ENCODE measurements at regions not wholly inside any gene's neighbourhood (a gene's known extent, or its start where the extent isn't known, plus 50 kb on each side); places are given as distances from the start of the nearest gene placed in this dataset.

DNA sequence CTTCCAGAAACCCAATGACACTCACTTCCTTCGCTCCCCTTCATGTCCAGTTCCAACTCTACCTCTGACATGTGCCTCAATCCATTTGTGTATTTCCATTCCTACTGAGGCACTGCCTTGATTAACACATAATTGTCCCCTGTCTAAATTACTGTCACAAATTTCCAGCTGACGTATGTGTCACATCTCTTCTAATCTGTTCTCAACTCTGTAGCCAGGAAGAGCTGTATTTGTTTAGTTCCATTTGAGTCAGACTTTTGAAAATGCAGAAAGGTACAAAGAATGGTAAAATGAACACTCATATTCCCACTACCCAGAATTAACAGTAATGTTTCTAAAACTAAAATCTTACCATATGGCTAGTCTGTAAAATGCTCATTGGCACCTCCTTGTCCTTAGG lies 299.0 kb upstream of the GADL1 start:
- Histone ChIP-seq H3K79me2 (ENCODE audit: control insufficient read depth, insufficient read depth, low read length) (no peaks in the 10 kb centered on the region), H4K20me1 (replicated peaks; ENCODE audit: control insufficient read depth, extremely low read depth, insufficient read depth, low read length) (no peaks in the 10 kb centered on the region), H3K9ac (replicated peaks; ENCODE audit: extremely low read depth, insufficient read depth, low read length) (no peak overlapping the region), H3K9me1 (replicated peaks; ENCODE audit: control insufficient read depth, extremely low read depth, insufficient read depth, low read length) (no peaks in the 10 kb centered on the region), H2AFZ (ENCODE audit: low read depth, low read length) (no peak overlapping the region), H3K4me1 (ENCODE audit: control insufficient read depth, extremely low read depth, insufficient read depth, low read length) (no peaks in the 10 kb centered on the region), H3K4me3 (replicated peaks in 1 of 3; ENCODE audit: insufficient read depth in 1 of 3, low read depth in 1 of 3, low read length in 3 of 3) (no peak overlapping the region), H3K4me2 (ENCODE audit: insufficient read depth, low read length) (no peak overlapping the region), H3K9me3 (replicated peaks; ENCODE audit: control insufficient read depth, insufficient read depth, low read length) (no peaks in the 10 kb centered on the region), H3K36me3 (ENCODE audit: control insufficient read depth in 2 of 2, extremely low read depth in 1 of 2, insufficient read depth in 2 of 2, low read length in 2 of 2) (no peaks in the 10 kb centered on the region), H3K27ac (ENCODE audit: insufficient read depth, low read depth, low read length) (no peak overlapping the region), H3K27me3 (ENCODE audit: control insufficient read depth in 2 of 2, insufficient read depth in 2 of 2, low read length in 2 of 2) (peaks cover 4 to 8% of the 10 kb centered on the region in 2 experiments)
- CTCF ChIA-PET: no interaction called here
- FAIRE-seq (no peak), DNase-seq (ENCODE audit: low read depth, low spot score) (no peak)
- dilution Hi-C loops (cut with MboI; ENCODE audit: extremely low pct_ligation_motif_present, low sequenced_read_pairs) (no loop called here), intact Hi-C loops (cut with micrococcal nuclease) (no loop called here)
- TF ChIP-seq JUN (IDR thresholded peaks at IDR 0.05; ENCODE audit: borderline replicate concordance, insufficient read depth, insufficient read length, low read depth): no peak
- TF ChIP-seq POLR2AphosphoS5 (IDR thresholded peaks at IDR 0.05; ENCODE audit: insufficient read depth, low read depth, low read length): no peak
- TF ChIP-seq MYC (IDR thresholded peaks at IDR 0.05; ENCODE audit: low read depth, low read length): no peak
- TF ChIP-seq MAX (IDR thresholded peaks at IDR 0.05; ENCODE audit: insufficient read depth, insufficient read length): no peak
- POLR2A ChIA-PET: no interaction called here
- no TSS peak for BruUV-seq (replicated peaks)

- no peaks in the 10 kb centered on the region for H3K4me1 ChIP-seq (ENCODE audit: control insufficient read depth, extremely low read depth, insufficient read depth, low read length)
- peaks cover 4 to 8% of the 10 kb centered on the region in 2 experiments for H3K27me3 ChIP-seq (ENCODE audit: control insufficient read depth in 2 of 2, insufficient read depth in 2 of 2, low read length in 2 of 2)
- ChIA-PET POLR2A (no interaction called here), CTCF (no interaction called here)
- intact Hi-C loops (cut with micrococcal nuclease): no loop called here
- no peaks in the 10 kb centered on the region for H3K79me2 ChIP-seq (ENCODE audit: control insufficient read depth, insufficient read depth, low read length)
- H3K9me3 ChIP-seq (replicated peaks; ENCODE audit: control insufficient read depth, insufficient read depth, low read length): no peaks in the 10 kb centered on the region
- H2AFZ ChIP-seq (ENCODE audit: low read depth, low read length): no peak overlapping the region
- DNase-seq (ENCODE audit: low read depth, low spot score) (no peak), FAIRE-seq (no peak)
- BruUV-seq (replicated peaks): no TSS peak
- TF ChIP-seq FOS (IDR thresholded peaks at IDR 0.05; ENCODE audit: borderline replicate concordance, insufficient read depth, low read length) (no peak), POLR2AphosphoS5 (IDR thresholded peaks at IDR 0.05; ENCODE audit: insufficient read depth, low read depth, low read length) (no peak), MYC (IDR thresholded peaks at IDR 0.05; ENCODE audit: low read depth, low read length) (no peak), CTCF (IDR thresholded peaks at IDR 0.05; ENCODE audit: extremely low read depth in 1 of 2, insufficient read depth in 1 of 2, low read depth in 1 of 2, low read length in 2 of 2) (no peak), GATA2 (IDR thresholded peaks at IDR 0.05; ENCODE audit: insufficient read depth, insufficient read length, low read depth, low read length) (no peak), MAX (IDR thresholded peaks at IDR 0.05; ENCODE audit: insufficient read depth, insufficient read length) (no peak), POLR2A (IDR thresholded peaks at IDR 0.05; ENCODE audit: low read depth, low read length) (no peak), JUN (IDR thresholded peaks at IDR 0.05; ENCODE audit: borderline replicate concordance, insufficient read depth, insufficient read length, low read depth) (no peak), EZH2 (IDR thresholded peaks at IDR 0.05; ENCODE audit: borderline replicate concordance, low read depth, low read length, severe bottlenecking) (no peak)
- no peak overlapping the region for H3K4me3 ChIP-seq (replicated peaks in 1 of 3; ENCODE audit: insufficient read depth in 1 of 3, low read depth in 1 of 3, low read length in 3 of 3)
- H3K9ac ChIP-seq (replicated peaks; ENCODE audit: extremely low read depth, insufficient read depth, low read length): no peak overlapping the region
- no peaks in the 10 kb centered on the region for H3K9me1 ChIP-seq (replicated peaks; ENCODE audit: control insufficient read depth, extremely low read depth, insufficient read depth, low read length)
- no peak overlapping the region for H3K4me2 ChIP-seq (ENCODE audit: insufficient read depth, low read length)
- no peak overlapping the region for H3K27ac ChIP-seq (ENCODE audit: insufficient read depth, low read depth, low read length)
- no peaks in the 10 kb centered on the region for H4K20me1 ChIP-seq (replicated peaks; ENCODE audit: control insufficient read depth, extremely low read depth, insufficient read depth, low read length)
- H3K36me3 ChIP-seq (ENCODE audit: control insufficient read depth in 2 of 2, extremely low read depth in 1 of 2, insufficient read depth in 2 of 2, low read length in 2 of 2): no peaks in the 10 kb centered on the region
- dilution Hi-C loops (cut with MboI; ENCODE audit: extremely low pct_ligation_motif_present, low sequenced_read_pairs): no loop called here
Measured at GRCh38 chr3:31193871-31194270, 299.4 kb upstream of the GADL1 start.

Measured in endothelial cell of umbilical vein (primary cell).